Activated CD8-positive, alpha-beta memory T cell treated with anti-CD3 and anti-CD28 coated beads for 1 hour (primary cell): ENCODE measurements at regions not wholly inside any gene's neighbourhood (a gene's known extent, or its start where the extent isn't known, plus 50 kb on each side); places are given as distances from the start of the nearest gene placed in this dataset.

Experiments used
- DNase-seq, 2 donors: peaks; one replicate each; pipeline ENCODE4 v3.0.0-alpha.2; 2020; ENCODE audit warnings: low read depth in 1 of 2; ENCODE audit errors: extremely low read depth in 1 of 2

DNA sequence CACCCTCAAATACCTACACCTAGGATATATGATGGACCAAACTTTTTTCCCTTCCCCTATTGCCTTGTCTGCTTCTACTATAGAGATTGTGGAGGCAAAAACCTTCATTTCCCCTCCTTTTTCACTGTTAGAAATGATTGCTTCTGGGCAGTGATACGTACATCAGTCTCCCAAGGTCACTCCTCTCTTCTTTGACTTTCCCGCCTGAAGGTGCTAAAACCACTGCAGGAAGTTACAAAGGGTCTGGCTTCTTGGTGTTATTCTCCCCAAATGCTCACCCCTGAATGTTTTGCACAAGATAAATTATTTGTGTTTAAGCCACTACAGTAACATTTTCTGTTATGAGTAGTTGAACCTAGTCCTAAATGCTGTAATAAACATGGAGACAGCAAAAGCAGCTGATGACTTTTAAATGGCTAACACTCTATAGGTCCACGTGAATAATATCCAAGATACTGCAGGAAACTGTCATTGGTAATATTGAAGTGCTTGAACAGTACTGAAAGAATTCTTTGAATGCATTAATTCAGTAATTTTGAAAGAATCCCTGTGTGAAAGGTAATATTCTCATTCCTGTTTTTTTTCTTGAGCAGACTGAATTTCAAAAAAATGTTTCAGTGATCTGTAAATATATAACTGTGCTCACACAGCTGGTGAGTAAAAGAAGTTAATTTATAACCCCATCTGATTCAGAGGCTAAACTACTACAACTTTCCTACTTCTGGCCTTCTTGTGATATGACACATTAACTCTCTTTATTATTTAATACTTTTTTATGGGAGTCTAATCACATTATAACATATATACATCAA lies 865.1 kb downstream of the EFNB2 start:
- DNase-seq, result no peak

DNA sequence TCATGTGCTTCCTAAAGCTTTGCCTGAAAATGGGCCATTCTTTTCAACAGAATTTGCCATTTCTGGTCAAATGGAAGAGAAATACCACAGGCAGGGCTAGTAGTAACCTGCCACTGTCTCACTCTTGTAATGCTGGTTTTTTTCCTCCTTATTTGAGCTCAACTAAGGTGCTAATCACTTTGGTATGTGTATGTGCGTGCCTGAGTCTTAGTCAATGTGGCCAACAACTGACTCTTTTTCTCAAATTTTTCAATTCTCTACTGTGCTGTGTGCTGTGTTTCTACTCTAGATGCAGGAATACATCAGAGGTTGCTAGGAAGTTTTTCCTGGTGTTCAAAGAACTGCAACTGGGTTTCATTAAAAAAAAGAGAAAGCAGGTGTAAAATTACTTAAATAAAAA lies 870.2 kb downstream of the EFNB2 start:
- DNase-seq, result no peak

DNA sequence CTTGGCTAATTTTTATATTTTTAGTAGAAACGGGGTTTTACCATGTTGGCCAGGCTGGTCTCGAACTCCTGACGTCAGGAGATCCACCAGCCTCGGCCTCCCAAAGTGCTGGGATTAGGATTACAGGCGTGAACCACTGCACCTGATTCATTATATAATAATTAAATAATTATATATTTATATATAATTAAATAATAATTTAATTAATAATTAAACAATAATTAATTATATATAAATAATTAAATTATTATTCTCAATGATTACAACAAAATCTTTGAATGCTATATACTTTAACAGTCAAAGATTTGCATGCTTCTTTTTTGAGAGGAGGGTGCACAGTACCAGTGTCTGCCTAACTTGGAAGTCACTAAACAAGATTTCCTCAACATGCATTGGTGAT lies 872.3 kb downstream of the EFNB2 start:
- no peak for DNase-seq

DNA sequence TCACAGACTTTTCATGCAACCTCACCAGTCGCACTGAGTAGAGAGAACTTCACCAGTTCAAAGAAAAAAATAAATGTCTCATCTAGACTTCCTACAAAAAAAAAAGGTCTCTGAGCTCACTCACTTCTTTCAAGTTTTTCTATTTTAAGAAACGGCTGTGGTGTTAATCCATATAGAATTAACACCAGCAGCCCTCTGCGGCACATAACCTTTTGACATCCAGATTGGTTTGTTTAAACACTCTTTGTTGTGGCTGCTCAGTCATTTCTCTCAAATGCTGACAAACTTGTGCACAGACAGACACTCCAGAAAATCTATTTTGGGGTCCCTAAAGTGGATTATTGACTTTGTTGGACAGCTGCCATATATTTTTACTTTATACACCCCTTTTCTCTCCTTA lies 874.9 kb downstream of the EFNB2 start:
- no peak for DNase-seq

DNA sequence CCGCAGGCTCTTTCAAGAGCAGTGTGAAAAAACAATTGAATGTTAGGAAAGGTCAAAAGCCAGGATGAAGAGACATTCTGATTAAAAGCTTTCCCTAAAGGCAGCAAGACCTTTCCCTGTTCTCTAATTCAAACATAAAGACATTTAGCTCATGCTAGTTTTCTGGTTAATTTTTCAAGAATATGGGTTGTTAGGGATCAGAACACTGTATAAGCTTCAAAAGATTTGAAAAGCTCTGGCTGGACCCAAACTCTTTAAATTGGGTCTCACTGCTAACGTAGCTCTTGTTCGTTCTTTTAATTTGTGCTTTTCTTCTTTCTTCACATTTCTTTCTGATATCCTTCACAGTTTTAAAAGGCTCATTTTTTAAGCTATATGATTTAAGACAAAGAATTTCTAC lies 877.0 kb downstream of the EFNB2 start:
- DNase-seq, result no peak

DNA sequence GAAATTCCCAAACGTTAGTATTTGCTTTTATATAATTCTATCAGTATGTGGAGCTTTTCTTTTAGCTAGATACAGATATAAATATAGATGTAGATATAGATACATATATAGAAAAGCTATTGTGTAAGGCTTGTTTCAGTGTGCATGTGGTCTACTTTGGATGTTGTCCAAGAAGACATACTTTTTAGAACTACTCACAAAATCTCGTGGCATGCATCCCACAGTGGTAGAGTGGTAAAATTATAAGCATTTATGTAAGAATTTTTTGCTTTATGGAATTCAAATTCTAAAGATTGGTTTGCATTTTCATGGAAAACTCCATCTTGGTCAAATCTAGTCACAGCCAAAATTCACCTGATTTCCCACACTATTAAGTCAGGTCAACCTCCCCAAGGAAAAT lies 880.4 kb downstream of the EFNB2 start:
- DNase-seq, result no peak

DNA sequence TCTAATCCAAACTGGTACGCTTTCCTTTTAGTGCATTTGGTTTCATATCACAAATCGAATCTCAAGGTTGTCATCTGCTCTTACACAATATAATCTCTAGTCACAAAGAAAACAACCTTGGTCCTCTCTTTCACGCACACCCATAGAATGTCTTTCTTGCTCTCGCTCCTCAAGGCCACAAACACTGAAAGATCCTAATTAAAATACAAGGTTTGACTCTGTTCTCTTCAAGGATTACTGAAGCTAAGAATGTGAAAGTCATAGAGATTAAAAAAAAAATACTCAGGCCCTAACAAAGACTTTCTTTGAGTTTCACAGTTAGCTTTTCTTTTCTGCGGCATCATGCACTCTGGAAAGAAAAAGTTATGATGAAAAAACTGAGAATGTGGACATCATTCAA lies 891.5 kb downstream of the EFNB2 start:
- no peak for DNase-seq

DNA sequence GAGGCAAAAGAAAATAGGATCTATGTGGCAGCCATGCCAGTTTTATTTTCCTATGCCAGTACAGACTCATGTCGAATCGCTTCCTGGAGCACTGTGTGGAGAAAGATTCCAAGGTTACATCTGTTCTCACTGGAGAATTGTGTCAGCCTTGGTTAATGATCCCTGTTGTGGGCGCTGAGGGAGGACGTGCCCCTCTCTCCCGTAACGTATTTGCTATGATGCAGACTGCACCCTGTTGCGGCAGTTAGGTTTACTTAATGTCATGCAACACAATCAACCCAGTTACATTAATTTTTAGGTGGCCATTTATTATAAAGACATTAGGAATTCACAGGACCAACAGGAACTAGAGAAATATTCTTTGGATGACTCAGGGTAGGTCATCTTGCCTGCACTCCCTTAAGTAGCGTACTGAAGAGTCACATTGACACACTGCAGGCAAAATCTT lies 892.9 kb downstream of the EFNB2 start:
- DNase-seq, result no peak

DNA sequence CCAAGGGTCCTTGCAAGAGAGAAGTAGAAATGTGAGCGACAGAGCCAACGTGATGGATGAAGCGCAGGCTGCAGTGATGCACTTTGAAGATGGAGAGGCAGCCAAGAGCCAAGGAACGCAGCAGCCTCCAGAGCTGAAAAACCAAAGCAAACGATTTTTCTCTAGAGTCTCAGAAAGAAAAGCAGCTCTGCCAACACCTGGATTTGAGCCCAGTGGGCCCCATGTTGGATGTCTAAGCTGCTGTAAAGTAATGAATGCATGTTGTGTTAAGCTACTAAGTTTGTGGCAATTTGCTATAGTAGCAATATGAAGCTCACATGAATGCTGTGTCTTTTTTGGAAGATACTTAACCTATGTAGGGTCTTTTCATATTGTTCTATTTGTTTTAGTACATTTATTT lies 894.3 kb downstream of the EFNB2 start:
- no peak for DNase-seq

DNA sequence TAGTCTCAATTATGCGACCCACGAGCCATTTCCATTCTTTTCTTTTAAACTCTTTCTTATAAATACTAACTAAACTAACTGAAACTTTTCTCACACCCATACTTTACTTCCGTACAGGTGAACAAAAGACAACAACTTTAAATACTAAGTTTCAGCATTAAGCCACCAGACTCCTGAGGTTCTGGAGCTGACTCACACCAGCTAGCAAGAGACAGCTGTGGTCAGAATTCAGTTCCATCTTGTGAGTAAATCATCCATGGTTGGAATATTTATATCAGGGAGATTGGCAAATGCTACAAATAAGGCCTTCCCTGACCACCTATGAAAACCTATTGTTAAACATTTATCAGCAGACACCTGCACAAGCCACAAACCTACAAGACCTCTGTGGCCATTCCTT lies 897.0 kb downstream of the EFNB2 start:
- DNase-seq, result no peak

DNA sequence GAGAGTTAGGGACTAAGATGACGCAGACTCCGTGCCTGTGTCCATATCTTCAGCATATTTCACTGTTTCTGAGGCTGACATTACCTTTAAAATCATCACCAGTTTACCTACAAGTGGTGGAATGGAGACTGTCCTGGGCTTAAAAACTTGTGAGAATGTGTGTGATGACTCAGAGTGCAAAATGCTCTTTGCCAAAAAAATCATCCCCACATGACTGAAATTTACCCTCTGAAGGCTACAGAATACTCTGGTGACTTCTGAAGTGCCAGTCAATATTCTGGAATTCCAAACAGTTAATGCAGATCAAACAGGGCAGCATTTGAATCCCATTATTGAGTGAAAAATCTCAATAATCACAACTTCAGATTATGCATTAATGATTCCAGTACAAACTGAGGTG lies 901.4 kb downstream of the EFNB2 start:
- no peak for DNase-seq

DNA sequence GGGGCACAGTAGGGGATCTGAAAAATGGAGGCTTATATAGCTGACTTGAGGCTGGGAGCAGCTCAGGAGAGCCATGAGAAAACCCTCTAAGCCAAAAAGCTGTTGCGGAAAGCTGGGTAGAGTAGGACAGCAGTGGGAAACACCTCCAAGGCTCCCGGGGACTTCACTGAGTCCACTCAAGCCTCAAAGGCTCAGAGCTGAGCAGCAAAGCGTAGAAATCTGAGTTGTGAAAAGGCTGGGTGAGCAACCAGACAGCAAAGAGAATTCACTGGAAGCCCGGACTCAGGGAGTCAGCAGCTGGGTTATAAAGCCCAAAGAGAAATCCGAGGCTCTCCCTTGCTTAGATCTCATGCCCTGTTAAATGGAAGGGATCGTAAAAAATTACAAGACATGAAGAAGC lies 905.0 kb downstream of the EFNB2 start:
- no peak for DNase-seq

DNA sequence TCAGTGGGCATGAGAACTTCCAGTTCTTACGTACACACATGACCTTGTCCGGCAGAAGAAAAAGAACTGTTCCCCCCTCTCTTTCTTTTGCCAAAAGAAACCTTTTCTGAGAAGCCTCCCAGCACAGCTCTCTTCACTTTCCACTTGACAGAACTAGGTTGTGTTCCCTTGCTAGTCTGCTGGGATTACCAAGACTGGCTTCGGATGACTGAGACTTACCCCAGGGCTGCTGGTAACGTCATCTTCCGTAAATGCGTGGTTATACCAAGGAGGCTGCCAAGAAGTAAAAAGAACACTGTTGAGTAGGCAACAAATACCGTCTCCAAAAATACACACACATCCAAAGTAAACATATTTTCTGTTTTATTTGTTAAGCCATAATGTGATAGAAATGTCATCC lies 908.2 kb downstream of the EFNB2 start:
- no peak for DNase-seq

DNA sequence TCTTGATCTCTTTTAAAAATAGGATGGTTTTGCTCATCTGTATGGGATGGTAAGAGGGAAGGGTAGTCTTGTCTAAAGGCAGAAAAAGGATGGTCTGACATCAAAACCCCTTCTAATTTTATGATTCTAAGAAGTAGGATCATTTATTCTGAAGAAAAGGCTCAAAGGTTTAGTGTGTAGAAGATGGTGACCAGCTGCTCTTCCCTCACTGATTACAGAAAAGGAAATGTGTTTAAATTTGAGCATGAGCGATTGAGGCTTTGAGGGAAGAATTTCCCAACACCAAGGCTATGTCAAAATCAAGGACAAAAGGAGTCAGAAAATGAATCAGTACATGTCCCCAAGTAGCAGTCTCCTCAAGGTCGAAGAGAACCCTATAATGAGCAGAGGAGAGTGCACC lies 909.8 kb downstream of the EFNB2 start:
- no peak for DNase-seq

DNA sequence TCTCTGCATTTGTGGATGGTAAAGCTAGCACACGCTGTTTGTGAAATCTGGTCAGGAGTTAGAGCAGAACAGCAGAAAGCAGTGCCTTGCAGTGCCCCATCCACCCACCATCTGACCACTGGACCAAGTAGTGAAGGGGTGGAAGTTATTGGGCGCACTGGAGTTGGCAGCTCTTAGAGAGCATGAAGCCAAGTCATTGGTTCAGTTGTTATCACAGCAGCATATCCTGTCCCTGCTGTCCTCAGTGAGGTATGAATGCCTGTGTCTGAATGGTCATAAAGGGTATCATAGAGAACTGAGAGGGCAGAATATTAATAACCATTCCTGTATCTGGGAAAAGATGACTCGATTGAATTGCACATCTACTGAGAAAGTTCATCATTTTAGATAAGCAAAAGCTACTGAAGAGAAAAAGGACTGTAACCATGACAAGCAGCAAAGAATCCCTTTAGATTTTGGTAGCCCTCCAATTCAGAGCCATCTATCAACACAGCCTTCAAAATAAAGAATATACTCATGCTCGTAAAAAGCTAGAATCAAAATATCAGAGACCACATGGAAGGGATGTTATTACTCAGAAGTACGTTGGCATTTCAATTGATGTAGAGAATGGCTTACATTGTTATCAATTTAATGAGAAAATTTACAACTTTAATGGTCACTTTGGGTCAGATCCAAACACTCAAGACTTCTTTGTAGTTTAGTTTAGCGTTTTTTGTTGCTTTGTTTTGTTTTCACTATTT lies 919.0 kb downstream of the EFNB2 start:
- DNase-seq, result no peak

DNA sequence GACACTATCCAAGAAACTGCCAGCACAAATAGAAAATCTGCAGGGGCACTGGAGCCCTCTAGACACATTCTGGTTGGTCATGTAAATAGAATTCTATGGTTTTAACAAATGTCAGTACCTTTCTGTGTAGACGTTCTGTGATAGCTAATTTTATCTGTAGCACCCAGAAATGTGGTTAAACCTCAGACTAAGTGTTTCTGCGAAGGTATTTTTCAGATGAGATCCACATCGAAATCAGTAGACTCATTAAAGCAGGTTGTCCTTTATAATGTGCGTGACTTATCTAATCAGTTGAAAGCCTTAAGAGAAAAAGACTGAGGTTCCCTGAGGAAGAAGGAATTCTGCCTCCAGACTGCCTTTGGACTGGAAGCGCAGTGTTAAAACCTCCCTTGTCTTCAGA lies 922.9 kb downstream of the EFNB2 start:
- DNase-seq, result no peak

DNA sequence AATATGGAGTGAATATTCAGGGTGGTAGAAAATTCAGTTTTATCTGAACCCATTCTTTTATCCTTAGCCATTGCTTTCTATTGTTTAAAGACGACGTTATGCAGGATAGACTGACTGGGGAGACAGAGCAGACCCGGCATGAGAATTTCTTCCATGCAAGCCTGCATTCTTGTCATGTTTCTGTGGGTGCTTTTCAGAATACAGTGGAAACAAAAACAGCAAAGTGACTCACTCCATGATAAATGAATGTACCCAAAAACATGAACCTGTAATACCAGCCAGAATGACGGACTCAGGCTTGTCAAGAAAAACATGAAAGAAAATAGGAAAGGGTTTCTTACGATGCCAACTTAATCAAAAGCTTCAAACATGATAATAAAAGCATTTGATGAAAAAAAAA lies 924.0 kb downstream of the EFNB2 start:
- DNase-seq, result no peak

DNA sequence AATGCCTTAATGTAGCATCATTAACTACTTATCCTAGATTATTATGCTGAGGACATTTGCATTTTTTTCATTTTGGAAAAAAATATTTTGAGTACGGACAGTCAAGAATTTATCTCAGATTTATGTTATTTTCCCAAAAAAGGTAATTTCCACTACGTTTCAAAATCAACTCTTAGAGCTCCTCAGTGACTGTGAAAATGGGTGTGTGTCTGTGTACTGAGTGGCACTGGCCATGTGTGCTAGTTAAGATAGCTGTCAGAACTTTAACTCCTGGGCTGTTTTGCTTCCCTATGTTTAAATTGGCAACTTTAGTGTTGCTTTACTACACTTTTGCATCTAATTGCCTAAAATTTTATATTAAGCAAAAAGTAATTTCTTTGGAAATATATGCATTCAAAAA lies 927.4 kb downstream of the EFNB2 start:
- DNase-seq, result no peak

DNA sequence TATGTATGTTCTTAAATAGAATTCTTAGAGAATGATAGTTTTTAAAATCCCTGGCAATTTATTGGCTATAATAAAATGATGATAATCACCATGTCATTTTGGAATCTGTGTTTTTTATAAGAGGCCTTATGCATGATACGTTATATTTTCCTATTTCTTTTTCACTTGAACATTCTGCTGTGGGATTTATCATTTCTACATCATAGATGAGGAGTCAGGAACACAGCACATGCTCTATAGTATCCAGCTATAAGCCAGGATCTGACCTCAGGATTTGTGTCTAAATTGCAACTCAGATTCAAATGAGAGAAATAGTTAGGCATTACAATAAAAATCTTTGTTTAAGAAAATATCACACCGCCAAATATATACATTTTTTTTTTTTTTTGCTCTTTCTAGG lies 928.0 kb downstream of the EFNB2 start:
- no peak for DNase-seq

DNA sequence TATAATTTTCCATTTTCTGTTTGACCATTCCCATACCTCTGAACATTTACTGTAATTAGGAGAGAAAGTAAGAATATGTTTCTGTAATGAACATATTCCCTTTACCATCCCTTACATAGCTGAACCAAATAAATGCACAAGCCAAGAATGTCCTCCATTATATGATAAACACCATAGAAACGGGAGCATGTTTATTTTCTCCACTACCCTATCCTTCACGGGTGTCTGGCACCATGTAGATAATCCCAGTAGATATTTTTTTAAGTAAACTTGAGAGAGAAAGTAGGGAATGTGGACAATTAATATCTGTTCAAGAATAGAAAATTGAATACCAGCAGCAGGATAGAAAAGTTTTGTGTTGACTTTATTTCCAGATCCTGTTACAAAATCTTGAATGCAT lies 928.4 kb downstream of the EFNB2 start:
- no peak for DNase-seq

DNA sequence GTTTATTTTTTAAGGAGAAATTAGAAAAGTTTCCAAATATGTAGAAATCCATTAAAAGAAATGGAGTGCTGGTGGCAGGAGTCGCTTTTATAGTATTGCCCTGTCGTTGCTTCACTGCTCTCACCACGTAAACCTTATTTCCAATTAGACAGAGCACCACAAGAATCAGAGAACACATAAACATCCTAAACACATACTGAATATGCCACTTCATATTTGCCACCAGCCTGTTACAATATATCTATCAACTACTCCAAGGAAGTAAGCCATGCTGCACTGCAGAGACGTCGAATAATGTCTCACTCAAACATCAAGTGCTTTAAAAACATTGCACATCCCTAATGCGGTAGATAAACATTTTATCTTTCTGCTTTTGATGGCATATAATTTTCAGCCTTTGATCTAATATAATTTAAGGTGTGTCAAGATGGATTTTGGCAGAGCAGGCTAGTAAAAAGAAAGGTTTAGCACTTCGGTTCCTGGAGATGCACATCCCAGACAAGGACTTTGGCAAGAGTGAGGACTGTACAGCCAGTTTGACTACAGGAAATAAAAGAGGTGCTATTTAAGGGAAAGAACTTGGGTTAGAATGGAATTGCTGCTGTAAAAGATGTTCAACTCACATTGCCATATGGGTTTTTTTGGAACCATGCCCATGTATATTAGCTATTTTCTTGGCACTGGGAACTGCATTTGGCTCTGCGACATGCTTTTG lies 932.3 kb downstream of the EFNB2 start:
- DNase-seq, result no peak

DNA sequence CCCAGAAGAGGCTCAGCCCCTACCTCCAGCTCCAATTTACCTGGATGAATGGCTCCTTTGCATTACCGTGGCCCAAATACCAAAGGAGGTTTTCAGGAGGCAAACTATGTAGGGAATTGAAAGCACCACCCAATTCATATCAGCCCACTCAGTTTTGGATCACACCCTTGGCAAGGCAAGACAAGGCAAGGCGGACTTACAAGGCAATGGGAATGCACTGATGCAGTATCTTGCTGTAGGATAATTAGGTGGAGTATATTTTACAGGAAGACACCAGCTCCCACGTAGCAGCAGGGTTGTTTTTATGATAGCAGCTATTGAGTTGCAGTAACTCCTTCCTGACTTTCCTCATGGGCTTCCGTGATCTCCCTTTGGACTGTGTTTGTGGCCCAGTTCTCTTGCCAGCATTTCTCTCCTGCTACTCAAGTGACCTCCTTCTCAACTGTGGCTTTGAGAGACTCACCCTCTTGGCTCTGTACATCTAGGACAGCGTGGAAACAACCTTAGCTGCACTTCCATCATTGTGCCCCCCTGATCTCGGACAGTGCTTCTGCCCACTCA lies 935.9 kb downstream of the EFNB2 start:
- DNase-seq, result no peak
